ENCODE measurements at regions not wholly inside any gene's neighbourhood (a gene's known extent, or its start where the extent isn't known, plus 50 kb on each side); places are given as distances from the start of the nearest gene placed in this dataset.

DNA sequence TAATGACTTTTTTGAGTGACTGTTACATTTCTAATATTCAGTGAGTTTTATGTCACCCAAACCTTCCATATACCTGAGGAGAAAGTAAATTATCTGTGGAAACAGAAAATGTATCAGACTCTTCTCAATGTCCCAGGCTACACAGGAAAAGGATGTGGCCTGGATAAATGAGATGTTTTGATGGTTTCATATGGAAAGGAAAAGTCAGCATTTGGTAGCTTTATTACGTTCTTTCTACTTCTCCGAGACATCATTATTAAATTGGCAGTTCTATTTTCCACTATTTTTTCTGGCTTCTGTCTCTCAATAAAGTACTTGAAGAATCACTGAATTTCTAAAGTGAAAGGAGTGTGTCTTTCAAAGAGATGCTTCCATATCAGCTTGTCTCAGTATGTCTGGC lies 847.0 kb upstream of the CRIM1 start:
- TF ChIP-seq, protein P1, sequence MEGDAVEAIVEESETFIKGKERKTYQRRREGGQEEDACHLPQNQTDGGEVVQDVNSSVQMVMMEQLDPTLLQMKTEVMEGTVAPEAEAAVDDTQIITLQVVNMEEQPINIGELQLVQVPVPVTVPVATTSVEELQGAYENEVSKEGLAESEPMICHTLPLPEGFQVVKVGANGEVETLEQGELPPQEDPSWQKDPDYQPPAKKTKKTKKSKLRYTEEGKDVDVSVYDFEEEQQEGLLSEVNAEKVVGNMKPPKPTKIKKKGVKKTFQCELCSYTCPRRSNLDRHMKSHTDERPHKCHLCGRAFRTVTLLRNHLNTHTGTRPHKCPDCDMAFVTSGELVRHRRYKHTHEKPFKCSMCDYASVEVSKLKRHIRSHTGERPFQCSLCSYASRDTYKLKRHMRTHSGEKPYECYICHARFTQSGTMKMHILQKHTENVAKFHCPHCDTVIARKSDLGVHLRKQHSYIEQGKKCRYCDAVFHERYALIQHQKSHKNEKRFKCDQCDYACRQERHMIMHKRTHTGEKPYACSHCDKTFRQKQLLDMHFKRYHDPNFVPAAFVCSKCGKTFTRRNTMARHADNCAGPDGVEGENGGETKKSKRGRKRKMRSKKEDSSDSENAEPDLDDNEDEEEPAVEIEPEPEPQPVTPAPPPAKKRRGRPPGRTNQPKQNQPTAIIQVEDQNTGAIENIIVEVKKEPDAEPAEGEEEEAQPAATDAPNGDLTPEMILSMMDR (IDR thresholded peaks at IDR 0.05), result no peak

DNA sequence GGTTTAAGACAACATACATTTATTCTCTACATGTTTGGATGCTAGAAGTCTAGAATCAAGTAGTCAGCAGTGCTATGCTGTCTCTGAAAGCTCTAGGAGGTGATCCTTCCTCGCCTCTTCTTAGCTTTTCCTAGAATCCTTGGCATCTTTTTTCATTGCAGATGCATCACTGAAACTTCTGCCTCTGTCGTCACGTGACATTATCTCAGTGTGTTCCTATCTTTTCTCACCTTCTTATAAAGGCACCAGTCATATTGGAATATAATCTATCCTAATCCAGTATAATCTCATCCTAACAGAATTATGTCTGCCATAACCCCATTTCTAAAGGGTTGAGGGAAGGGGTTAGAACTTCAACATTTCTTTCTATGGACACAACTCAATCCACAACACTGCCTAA lies 851.2 kb upstream of the CRIM1 start:
- intact Hi-C loops (cut with DNase I), result no loop called here
- DNase-seq, result no peak
- 74 to 80% methylated on average over 3 of the region's 3 CpGs for WGBS, 2 donors

More for the DNA sequence above, 847.0 kb upstream of the CRIM1 start:
- WGBS, 2 donors, result 69 to 70% methylated on average over 2 of the region's 2 CpGs
- H3K27me3 ChIP-seq, result no peaks in the 10 kb centered on the region
- intact Hi-C loops (cut with DNase I), result no loop called here
- no peaks in the 10 kb centered on the region for H3K36me3 ChIP-seq
- H3K27ac ChIP-seq, result no peak overlapping the region
- DNase-seq, result no peak
- no peaks in the 10 kb centered on the region for H3K4me1 ChIP-seq
- no peak for ATAC-seq
- no peak overlapping the region for H3K4me3 ChIP-seq
- H3K9me3 ChIP-seq, result peaks cover 0 to 20% (median 0%) of the 10 kb centered on the region in 11 donors

DNA sequence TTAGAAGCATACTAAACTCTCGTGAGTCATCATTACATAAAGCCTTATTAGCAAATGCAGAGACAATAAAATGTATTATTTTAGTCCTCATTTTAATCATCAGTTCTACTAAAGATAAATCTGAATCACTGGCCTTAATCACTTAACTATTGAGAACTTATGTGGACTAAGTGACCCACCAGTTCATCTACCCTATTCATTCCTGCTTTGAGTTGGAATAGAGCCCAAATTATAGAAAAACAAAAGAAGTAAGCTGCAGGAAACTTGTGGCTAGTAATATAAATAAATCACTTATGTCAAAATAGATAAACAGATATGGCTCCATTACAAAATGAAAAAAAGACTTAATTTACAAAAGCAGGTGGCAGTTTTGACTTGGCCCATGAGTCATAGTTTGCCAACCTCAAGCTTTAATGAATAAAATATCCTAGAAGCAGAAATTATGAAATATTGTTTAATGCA lies 851.8 kb upstream of the CRIM1 start:
- H3K9me3 ChIP-seq, result no peaks in the 10 kb centered on the region
- intact Hi-C loops (cut with DNase I), result no loop called here
- no peaks in the 10 kb centered on the region for H3K4me1 ChIP-seq
- 69 to 71% methylated on average over 1 of the region's 1 CpG for WGBS, 2 donors
- no peak for DNase-seq
- H3K27ac ChIP-seq, result no peak overlapping the region
- no peak overlapping the region for H3K4me3 ChIP-seq
- TF ChIP-seq, protein P1 (IDR thresholded peaks at IDR 0.05), result no peak
- H3K36me3 ChIP-seq, result no peaks in the 10 kb centered on the region
- no peak for ATAC-seq
- no peaks in the 10 kb centered on the region for H3K27me3 ChIP-seq

More for the DNA sequence above, 851.2 kb upstream of the CRIM1 start:
- H3K27me3 ChIP-seq, result no peaks in the 10 kb centered on the region
- H3K9me3 ChIP-seq, result no peaks in the 10 kb centered on the region
- H3K4me1 ChIP-seq, result no peaks in the 10 kb centered on the region
- TF ChIP-seq, protein P1 (IDR thresholded peaks at IDR 0.05), result no peak
- ATAC-seq, result no peak
- no peaks in the 10 kb centered on the region for H3K36me3 ChIP-seq
- H3K27ac ChIP-seq, result no peak overlapping the region
- H3K4me3 ChIP-seq, result no peak overlapping the region

DNA sequence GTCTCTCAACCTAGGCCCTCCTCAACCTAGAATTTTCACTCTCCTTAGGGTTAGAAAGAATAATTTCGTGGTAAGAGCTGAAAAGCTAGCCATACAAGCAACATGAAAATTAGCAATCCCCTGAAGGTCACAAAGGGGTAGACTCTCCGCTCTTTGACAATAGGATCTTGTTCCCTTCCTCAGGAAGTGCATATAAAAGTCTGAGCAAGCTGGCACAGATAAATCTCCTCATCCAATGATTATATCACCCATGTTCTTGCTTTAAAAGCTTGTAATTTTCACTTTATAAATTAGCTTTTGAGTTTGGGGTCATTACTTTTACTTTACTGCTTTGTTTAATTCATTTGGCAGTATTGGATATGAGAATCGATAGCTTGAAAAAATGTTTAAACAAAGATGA lies 852.3 kb upstream of the CRIM1 start:
- 63 to 70% methylated on average over 3 of the region's 3 CpGs for WGBS, 2 donors
- no peaks in the 10 kb centered on the region for H3K27me3 ChIP-seq
- no peak for ATAC-seq

More for the DNA sequence above, 852.3 kb upstream of the CRIM1 start:
- Histone ChIP-seq H3K9me3 (no peaks in the 10 kb centered on the region), H3K36me3 (no peaks in the 10 kb centered on the region), H3K4me3 (no peak overlapping the region), H3K4me1 (no peaks in the 10 kb centered on the region), H3K27ac (no peak overlapping the region)
- no peak for DNase-seq
- intact Hi-C loops (cut with DNase I), result no loop called here
- TF ChIP-seq, protein P1 (IDR thresholded peaks at IDR 0.05), result no peak

All from heart right ventricle (tissue), 16 donors.